Memory B cell (primary cell): ENCODE measurements at regions not wholly inside any gene's neighbourhood (a gene's known extent, or its start where the extent isn't known, plus 50 kb on each side); places are given as distances from the start of the nearest gene placed in this dataset.
"Not testable (repeated sequence)": the region's sequence is repeated elsewhere in the genome, so short reads cannot be mapped to it uniquely, and the experiment has no call there.

Experiments
- ATAC-seq: fragments of 150-1000 bp; cut with Tn5 transposase; 2 replicates; pipeline ENCODE4 v1.10.0; 2021; ENCODE audit warnings: low read depth, mild to moderate bottlenecking, moderate library complexity
- DNase-seq, 2 donors: peaks; one replicate each; pipeline ENCODE4 v3.0.0; 2022; ENCODE audit warnings: low spot score in 2 of 2
- H3K27ac Mint-ChIP-seq: one replicate; pipeline ENCODE4 v1.8.0; 2022; ENCODE audit warnings: mild to moderate bottlenecking, moderate library complexity, mixed read lengths
- H3K27me3 Mint-ChIP-seq: one replicate; pipeline ENCODE4 v1.8.0; 2022; ENCODE audit warnings: mixed read lengths
- H3K36me3 Mint-ChIP-seq: one replicate; pipeline ENCODE4 v1.8.0; 2022; ENCODE audit warnings: mild to moderate bottlenecking, mixed read lengths
- H3K4me1 Mint-ChIP-seq: one replicate; pipeline ENCODE4 v1.8.0; 2022; ENCODE audit warnings: mixed read lengths
- H3K4me3 Mint-ChIP-seq: one replicate; pipeline ENCODE4 v1.8.0; 2022; ENCODE audit warnings: mild to moderate bottlenecking, moderate library complexity, mixed read lengths
- H3K9me3 Mint-ChIP-seq: one replicate; pipeline ENCODE4 v1.8.0; 2022; ENCODE audit warnings: mixed read lengths

- no peaks in the 10 kb centered on the region for H3K27me3 Mint-ChIP-seq
These were observed 757.8 kb upstream of the ADGRB3 start for GRCh38 chr6:67877288-67877687.

GRCh38 chr6:67875877-67876383 is 759.2 kb upstream of the ADGRB3 start:
- H3K36me3 Mint-ChIP-seq: no peaks in the 10 kb centered on the region
- no peaks in the 10 kb centered on the region for H3K27me3 Mint-ChIP-seq
- no peak for ATAC-seq
- peaks cover 4% of the 10 kb centered on the region for H3K9me3 Mint-ChIP-seq
- no peak overlapping the region for H3K27ac Mint-ChIP-seq
- no peak for DNase-seq
- H3K4me1 Mint-ChIP-seq: no peaks in the 10 kb centered on the region
- H3K4me3 Mint-ChIP-seq: no peak overlapping the region

More at GRCh38 chr6:67877288-67877687, 757.8 kb upstream of the ADGRB3 start:
- H3K36me3 Mint-ChIP-seq: no peaks in the 10 kb centered on the region
- H3K9me3 Mint-ChIP-seq: peaks cover 4% of the 10 kb centered on the region
- DNase-seq (no peak), ATAC-seq (no peak)
- no peak overlapping the region for H3K27ac Mint-ChIP-seq
- no peaks in the 10 kb centered on the region for H3K4me1 Mint-ChIP-seq
- H3K4me3 Mint-ChIP-seq: no peak overlapping the region

GRCh38 chr6:67870321-67870720 is 764.8 kb upstream of the ADGRB3 start:
- Mint-ChIP-seq H3K4me1 (no peaks in the 10 kb centered on the region), H3K4me3 (no peak overlapping the region), H3K36me3 (no peaks in the 10 kb centered on the region), H3K27me3 (no peaks in the 10 kb centered on the region), H3K9me3 (peaks cover 4% of the 10 kb centered on the region), H3K27ac (no peak overlapping the region)
- DNase-seq: no peak
- ATAC-seq: no peak

GRCh38 chr6:67863346-67863745 is 771.7 kb upstream of the ADGRB3 start:
- no peaks in the 10 kb centered on the region for H3K4me1 Mint-ChIP-seq
- H3K9me3 Mint-ChIP-seq: peaks cover 3% of the 10 kb centered on the region
- no peaks in the 10 kb centered on the region for H3K27me3 Mint-ChIP-seq
- H3K27ac Mint-ChIP-seq: no peak overlapping the region
- DNase-seq: no peak
- no peaks in the 10 kb centered on the region for H3K36me3 Mint-ChIP-seq
- no peak for ATAC-seq
- no peak overlapping the region for H3K4me3 Mint-ChIP-seq

GRCh38 chr6:67854098-67854497 is 781.0 kb upstream of the ADGRB3 start:
- Mint-ChIP-seq H3K4me1 (no peaks in the 10 kb centered on the region), H3K36me3 (no peaks in the 10 kb centered on the region), H3K4me3 (no peak overlapping the region), H3K27me3 (no peaks in the 10 kb centered on the region), H3K27ac (no peak overlapping the region), H3K9me3 (peaks cover 4% of the 10 kb centered on the region)
- no peak for DNase-seq
- no peak for ATAC-seq

GRCh38 chr6:67839818-67840217 is 795.3 kb upstream of the ADGRB3 start:
- no peak for DNase-seq
- H3K9me3 Mint-ChIP-seq: peaks cover 10% of the 10 kb centered on the region
- no peaks in the 10 kb centered on the region for H3K27me3 Mint-ChIP-seq
- H3K27ac Mint-ChIP-seq: no peak overlapping the region
- H3K4me1 Mint-ChIP-seq: no peaks in the 10 kb centered on the region
- ATAC-seq: no peak
- no peak overlapping the region for H3K4me3 Mint-ChIP-seq
- H3K36me3 Mint-ChIP-seq: no peaks in the 10 kb centered on the region

GRCh38 chr6:67825201-67825895 is 809.7 kb upstream of the ADGRB3 start:
- Mint-ChIP-seq H3K27ac (no peak overlapping the region), H3K36me3 (no peaks in the 10 kb centered on the region), H3K4me1 (no peaks in the 10 kb centered on the region), H3K9me3 (peaks cover 5% of the 10 kb centered on the region), H3K4me3 (no peak overlapping the region), H3K27me3 (no peaks in the 10 kb centered on the region)
- DNase-seq (no peak), ATAC-seq (no peak)

GRCh38 chr6:67818322-67818721 is 816.8 kb upstream of the ADGRB3 start:
- H3K4me1 Mint-ChIP-seq: no peaks in the 10 kb centered on the region
- H3K27ac Mint-ChIP-seq: no peak overlapping the region
- H3K4me3 Mint-ChIP-seq: no peak overlapping the region
- ATAC-seq (no peak), DNase-seq (no peak)
- H3K27me3 Mint-ChIP-seq: no peaks in the 10 kb centered on the region
- no peaks in the 10 kb centered on the region for H3K36me3 Mint-ChIP-seq
- H3K9me3 Mint-ChIP-seq: peaks cover 13% of the 10 kb centered on the region

GRCh38 chr6:67815623-67816022 is 819.5 kb upstream of the ADGRB3 start:
- no peak for ATAC-seq
- DNase-seq: no peak
- Mint-ChIP-seq H3K4me3 (no peak overlapping the region), H3K36me3 (no peaks in the 10 kb centered on the region), H3K9me3 (peaks cover 18% of the 10 kb centered on the region), H3K27me3 (no peaks in the 10 kb centered on the region), H3K4me1 (no peaks in the 10 kb centered on the region), H3K27ac (no peak overlapping the region)

- DNase-seq (no peak), ATAC-seq (no peak)
- H3K9me3 Mint-ChIP-seq: peaks cover 17% of the 10 kb centered on the region
- H3K4me3 Mint-ChIP-seq: no peak overlapping the region
- no peak overlapping the region for H3K27ac Mint-ChIP-seq
- H3K4me1 Mint-ChIP-seq: no peaks in the 10 kb centered on the region
- no peaks in the 10 kb centered on the region for H3K27me3 Mint-ChIP-seq
- no peaks in the 10 kb centered on the region for H3K36me3 Mint-ChIP-seq
These were observed 820.8 kb upstream of the ADGRB3 start for GRCh38 chr6:67814262-67814661.

GRCh38 chr6:67812693-67813092 is 822.4 kb upstream of the ADGRB3 start:
- Mint-ChIP-seq H3K27me3 (no peaks in the 10 kb centered on the region), H3K4me3 (no peak overlapping the region), H3K9me3 (peaks cover 19% of the 10 kb centered on the region), H3K27ac (no peak overlapping the region), H3K36me3 (no peaks in the 10 kb centered on the region), H3K4me1 (no peaks in the 10 kb centered on the region)
- no peak for DNase-seq
- no peak for ATAC-seq

GRCh38 chr6:67812125-67812524 is 823.0 kb upstream of the ADGRB3 start:
- Mint-ChIP-seq H3K36me3 (no peaks in the 10 kb centered on the region), H3K27me3 (no peaks in the 10 kb centered on the region), H3K4me3 (no peak overlapping the region), H3K9me3 (peaks cover 19% of the 10 kb centered on the region), H3K27ac (no peak overlapping the region), H3K4me1 (no peaks in the 10 kb centered on the region)
- DNase-seq (no peak), ATAC-seq (no peak)

GRCh38 chr6:67811239-67812037 is 823.6 kb upstream of the ADGRB3 start:
- H3K27me3 Mint-ChIP-seq: no peaks in the 10 kb centered on the region
- H3K4me3 Mint-ChIP-seq: no peak overlapping the region
- no peaks in the 10 kb centered on the region for H3K4me1 Mint-ChIP-seq
- no peaks in the 10 kb centered on the region for H3K36me3 Mint-ChIP-seq
- H3K9me3 Mint-ChIP-seq: peaks cover 19% of the 10 kb centered on the region
- no peak for ATAC-seq
- no peak for DNase-seq
- no peak overlapping the region for H3K27ac Mint-ChIP-seq

- not testable (repeated sequence) for ATAC-seq, H3K9me3 Mint-ChIP-seq, H3K27me3 Mint-ChIP-seq
These were observed 830.3 kb upstream of the ADGRB3 start for GRCh38 chr6:67804808-67805207.

More at GRCh38 chr6:67804808-67805207, 830.3 kb upstream of the ADGRB3 start:
- not testable (repeated sequence) for DNase-seq, H3K4me3 Mint-ChIP-seq, H3K27ac Mint-ChIP-seq, H3K36me3 Mint-ChIP-seq, H3K4me1 Mint-ChIP-seq
